ENCODE measurements at regions not wholly inside any gene's neighbourhood (a gene's known extent, or its start where the extent isn't known, plus 50 kb on each side); places are given as distances from the start of the nearest gene placed in this dataset.

GRCh38 chr1:25163986-25164385 is 68.3 kb downstream of the SYF2 start:
- H3K27me3 ChIP-seq (ENCODE audit: insufficient read depth, low read depth): peaks cover 5% of the 10 kb centered on the region
- TF ChIP-seq EZH2 (IDR thresholded peaks at IDR 0.05; ENCODE audit: low read depth): no peak
- TF ChIP-seq, protein P1, sequence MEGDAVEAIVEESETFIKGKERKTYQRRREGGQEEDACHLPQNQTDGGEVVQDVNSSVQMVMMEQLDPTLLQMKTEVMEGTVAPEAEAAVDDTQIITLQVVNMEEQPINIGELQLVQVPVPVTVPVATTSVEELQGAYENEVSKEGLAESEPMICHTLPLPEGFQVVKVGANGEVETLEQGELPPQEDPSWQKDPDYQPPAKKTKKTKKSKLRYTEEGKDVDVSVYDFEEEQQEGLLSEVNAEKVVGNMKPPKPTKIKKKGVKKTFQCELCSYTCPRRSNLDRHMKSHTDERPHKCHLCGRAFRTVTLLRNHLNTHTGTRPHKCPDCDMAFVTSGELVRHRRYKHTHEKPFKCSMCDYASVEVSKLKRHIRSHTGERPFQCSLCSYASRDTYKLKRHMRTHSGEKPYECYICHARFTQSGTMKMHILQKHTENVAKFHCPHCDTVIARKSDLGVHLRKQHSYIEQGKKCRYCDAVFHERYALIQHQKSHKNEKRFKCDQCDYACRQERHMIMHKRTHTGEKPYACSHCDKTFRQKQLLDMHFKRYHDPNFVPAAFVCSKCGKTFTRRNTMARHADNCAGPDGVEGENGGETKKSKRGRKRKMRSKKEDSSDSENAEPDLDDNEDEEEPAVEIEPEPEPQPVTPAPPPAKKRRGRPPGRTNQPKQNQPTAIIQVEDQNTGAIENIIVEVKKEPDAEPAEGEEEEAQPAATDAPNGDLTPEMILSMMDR (conservative IDR thresholded peaks at IDR 0.05): no peak
- H3K4me3 ChIP-seq: no peak overlapping the region
- ChIA-PET CTCF (no interaction called here), POLR2A (ENCODE audit: unreplicated experiment) (no interaction called here)
- no peaks in the 10 kb centered on the region for H3K79me2 ChIP-seq (ENCODE audit: low read depth)
- no peak for DNase-seq
- intact Hi-C loops (cut with micrococcal nuclease; ENCODE audit: unreplicated experiment): no loop called here
- BruUV-seq (replicated peaks): no TSS peak
- H3K9me3 ChIP-seq (ENCODE audit: insufficient read depth, low read depth): no peaks in the 10 kb centered on the region
- no peaks in the 10 kb centered on the region for H3K9me2 ChIP-seq (ENCODE audit: insufficient read depth)
- no peaks in the 10 kb centered on the region for H3F3A ChIP-seq (ENCODE audit: insufficient read depth, low read depth)
- no peaks in the 10 kb centered on the region for H4K20me1 ChIP-seq (ENCODE audit: insufficient read depth)
- H2AFZ ChIP-seq: no peak overlapping the region
- H3K4me1 ChIP-seq (replicated peaks; ENCODE audit: insufficient read depth): no peaks in the 10 kb centered on the region
- H3K27ac ChIP-seq: no peak overlapping the region
- H3K4me2 ChIP-seq: no peak overlapping the region
- H3K36me3 ChIP-seq (ENCODE audit: low read depth): no peaks in the 10 kb centered on the region

DNA sequence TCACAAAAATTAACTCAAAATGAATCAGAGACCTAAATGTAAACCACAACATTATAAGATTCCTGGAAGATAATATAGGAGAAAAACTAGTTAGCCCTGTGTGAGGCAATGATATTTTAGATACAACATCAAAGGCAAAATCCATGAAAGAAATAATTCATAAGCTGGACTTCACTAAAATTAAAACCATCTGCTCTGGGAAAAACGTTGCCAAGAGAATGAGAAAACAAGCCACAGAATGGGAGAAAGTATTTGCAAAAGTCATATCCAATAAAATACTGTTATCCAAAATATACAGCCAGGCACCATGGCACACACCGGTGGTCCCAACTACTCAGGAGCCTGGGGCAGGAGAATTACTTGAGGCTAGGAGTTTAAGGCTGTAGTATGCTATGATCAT is 70.3 kb downstream of the SYF2 start:
- Histone ChIP-seq H3K79me2 (ENCODE audit: low read depth) (no peaks in the 10 kb centered on the region), H3K27me3 (ENCODE audit: insufficient read depth, low read depth) (peaks cover 22% of the 10 kb centered on the region), H3K4me3 (no peak overlapping the region), H3K4me2 (no peak overlapping the region), H3K36me3 (ENCODE audit: low read depth) (no peaks in the 10 kb centered on the region), H2AFZ (no peak overlapping the region), H3F3A (ENCODE audit: insufficient read depth, low read depth) (no peaks in the 10 kb centered on the region), H3K27ac (no peak overlapping the region), H4K20me1 (ENCODE audit: insufficient read depth) (no peaks in the 10 kb centered on the region), H3K9me2 (ENCODE audit: insufficient read depth) (no peaks in the 10 kb centered on the region), H3K4me1 (replicated peaks; ENCODE audit: insufficient read depth) (no peaks in the 10 kb centered on the region), H3K9me3 (ENCODE audit: insufficient read depth, low read depth) (no peaks in the 10 kb centered on the region)
- no peak for DNase-seq
- TF ChIP-seq, protein P1 (conservative IDR thresholded peaks at IDR 0.05): no peak
- TF ChIP-seq EZH2 (IDR thresholded peaks at IDR 0.05; ENCODE audit: low read depth): no peak
- CTCF ChIA-PET: no interaction called here
- BruUV-seq (replicated peaks): no TSS peak
- intact Hi-C loops (cut with micrococcal nuclease; ENCODE audit: unreplicated experiment): no loop called here
- POLR2A ChIA-PET (ENCODE audit: unreplicated experiment): no interaction called here

GRCh38 chr1:25157846-25158245 is 74.5 kb downstream of the SYF2 start:
- H2AFZ ChIP-seq: no peak overlapping the region
- ChIA-PET CTCF (no interaction called here), POLR2A (ENCODE audit: unreplicated experiment) (no interaction called here)
- intact Hi-C loops (cut with micrococcal nuclease; ENCODE audit: unreplicated experiment): no loop called here
- no peaks in the 10 kb centered on the region for H3K4me1 ChIP-seq (replicated peaks; ENCODE audit: insufficient read depth)
- H4K20me1 ChIP-seq (ENCODE audit: insufficient read depth): no peaks in the 10 kb centered on the region
- TF ChIP-seq, protein P1 (conservative IDR thresholded peaks at IDR 0.05): no peak
- no peak for TF ChIP-seq EZH2 (IDR thresholded peaks at IDR 0.05; ENCODE audit: low read depth)
- H3K36me3 ChIP-seq (ENCODE audit: low read depth): no peaks in the 10 kb centered on the region
- no peaks in the 10 kb centered on the region for H3K79me2 ChIP-seq (ENCODE audit: low read depth)
- H3K4me2 ChIP-seq: no peak overlapping the region
- no TSS peak for BruUV-seq (replicated peaks)
- H3F3A ChIP-seq (ENCODE audit: insufficient read depth, low read depth): no peaks in the 10 kb centered on the region
- no peak overlapping the region for H3K4me3 ChIP-seq
- no peaks in the 10 kb centered on the region for H3K9me2 ChIP-seq (ENCODE audit: insufficient read depth)
- DNase-seq: no peak
- H3K27me3 ChIP-seq (ENCODE audit: insufficient read depth, low read depth): peaks cover 47% of the 10 kb centered on the region
- no peak overlapping the region for H3K27ac ChIP-seq
- no peaks in the 10 kb centered on the region for H3K9me3 ChIP-seq (ENCODE audit: insufficient read depth, low read depth)

All from PC-9 (cell line).